Posterior vena cava (tissue), 2 donors: ENCODE measurements at regions not wholly inside any gene's neighbourhood (a gene's known extent, or its start where the extent isn't known, plus 50 kb on each side); places are given as distances from the start of the nearest gene placed in this dataset.

ENCODE experiments used
- DNase-seq: peaks from one replicate; pipeline ENCODE4 v3.0.0-alpha.2; 2020; ENCODE audit warnings: low spot score
- intact Hi-C, 2 donors: fragments of 100-400 bp; cut with DNase I; formaldehyde crosslinking; loops; one replicate each; pipeline versions ENCODE4 v1.14.1 to v1.14.2; 2022 to 2023
- donor health status: DM: yes; HTN: yes; CAD: no.
- donor health status: DM: yes; HTN: yes; CAD: no.

DNA sequence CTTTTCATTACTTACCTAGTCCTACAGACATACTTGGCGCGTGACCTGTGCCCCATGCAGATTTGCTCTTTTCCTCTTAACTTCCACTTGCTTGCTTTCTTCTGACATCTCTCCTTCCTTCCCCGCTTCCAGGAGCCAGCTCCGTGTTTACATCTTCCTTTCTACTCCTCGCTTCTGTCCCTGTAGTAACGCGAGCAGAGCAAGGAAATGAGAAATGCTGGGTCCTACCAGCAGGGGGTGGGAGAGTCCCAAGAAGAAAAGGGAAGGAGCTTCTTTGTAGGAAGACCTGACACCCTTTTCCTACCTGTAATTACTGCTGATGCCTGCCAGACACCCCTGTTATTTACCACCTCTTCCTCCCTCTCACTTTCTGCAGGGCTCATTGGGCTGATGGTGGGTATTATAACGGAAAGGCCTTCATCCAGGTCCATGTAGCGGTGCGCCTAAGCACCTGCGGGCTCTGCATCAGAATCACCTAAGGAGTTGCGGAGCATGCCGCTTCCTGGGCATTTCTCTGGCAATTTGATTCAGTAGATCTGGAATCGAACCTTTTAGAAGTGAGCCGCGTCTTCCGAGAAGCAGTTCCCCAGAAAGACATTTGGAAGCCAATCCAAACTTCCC lies 1260.8 kb upstream of the WWC1 start:
- intact Hi-C loops = no loop called here
- DNase-seq = no peak

DNA sequence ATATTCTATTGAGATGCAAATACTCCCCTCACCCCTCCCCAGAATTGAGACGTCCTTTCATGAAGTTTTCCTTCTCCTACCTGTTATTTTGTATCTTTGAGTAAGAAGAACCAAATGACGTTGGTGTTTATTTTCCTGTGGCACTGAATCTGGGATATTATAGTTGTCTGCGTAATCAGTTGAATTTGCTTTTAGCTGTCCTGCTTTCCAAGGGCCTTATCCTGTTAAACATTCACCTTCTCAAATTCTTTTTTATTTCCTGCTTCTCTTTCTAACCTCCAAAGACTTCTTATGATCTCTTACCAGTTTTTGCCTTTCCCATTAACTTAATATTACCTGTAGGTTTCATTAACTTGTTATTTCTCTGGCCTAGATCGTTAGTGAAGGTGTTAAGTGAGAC lies 1254.9 kb upstream of the WWC1 start:
- intact Hi-C loops = no loop called here
- DNase-seq = no peak

DNA sequence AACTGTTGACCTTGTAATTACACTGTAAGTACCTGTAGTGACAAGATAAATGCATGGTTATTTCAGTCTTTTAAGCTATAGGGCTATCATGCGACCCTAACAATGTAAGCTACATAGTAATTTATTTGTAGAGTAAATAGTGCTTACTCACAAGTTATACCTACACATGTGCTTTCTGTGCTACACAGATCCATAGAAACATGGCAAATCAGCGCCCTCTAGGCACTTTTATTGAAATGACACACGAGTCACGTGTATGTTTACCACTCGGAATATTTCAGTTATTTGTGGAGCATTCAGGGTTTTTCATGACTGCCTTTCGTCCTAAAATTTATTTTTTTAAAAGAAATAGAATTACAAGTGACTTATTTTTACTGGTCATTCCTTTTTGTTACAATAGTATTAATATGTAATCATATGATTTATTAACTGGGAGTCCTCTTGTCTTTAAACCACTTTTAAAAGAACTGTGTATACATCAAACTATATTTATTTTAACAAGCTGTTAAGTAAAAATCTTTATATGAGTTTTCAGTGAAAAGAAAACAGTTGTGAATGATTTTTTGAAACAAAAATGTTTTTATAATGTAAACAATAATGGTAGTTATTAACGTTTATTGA lies 1242.3 kb upstream of the WWC1 start:
- intact Hi-C loops = no loop called here
- DNase-seq = no peak

DNA sequence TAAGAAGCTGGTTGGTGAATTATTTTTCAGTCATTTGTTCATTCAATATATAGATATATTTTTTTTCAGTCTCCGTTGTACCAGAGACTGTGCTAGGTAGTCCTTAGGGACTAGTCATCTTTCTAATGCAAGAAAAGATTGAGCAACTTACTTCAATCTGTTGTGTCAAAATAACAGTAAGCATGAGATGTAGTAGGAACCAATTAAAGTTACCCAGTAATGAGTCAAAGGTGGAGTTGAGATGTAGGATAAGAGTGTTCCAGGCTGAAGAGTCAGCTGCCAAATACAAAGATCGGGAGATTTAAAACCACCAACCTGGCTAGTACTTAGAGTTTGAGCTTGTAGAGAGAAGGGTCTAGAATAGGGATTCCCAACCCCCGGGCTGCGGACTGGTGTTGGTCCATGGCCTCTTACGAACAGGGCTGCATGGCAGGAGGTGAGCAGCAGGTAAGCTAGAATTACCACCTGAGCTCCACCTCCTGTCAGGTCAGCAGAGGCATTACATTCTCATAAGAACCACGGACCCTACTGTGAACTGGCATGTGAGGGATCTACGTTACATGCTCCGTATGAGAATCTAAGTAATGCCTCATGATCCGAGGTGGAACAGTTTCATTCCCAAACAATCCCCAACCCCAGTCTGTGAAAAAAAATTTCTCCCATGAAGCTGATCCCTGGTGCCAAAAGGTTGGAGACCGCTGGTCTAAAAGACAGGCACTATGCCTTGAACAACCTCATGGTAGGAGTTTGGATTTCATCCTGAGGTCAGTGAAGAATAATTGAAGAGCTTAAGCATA lies 1241.5 kb upstream of the WWC1 start:
- intact Hi-C loops = no loop called here
- no peak for DNase-seq

DNA sequence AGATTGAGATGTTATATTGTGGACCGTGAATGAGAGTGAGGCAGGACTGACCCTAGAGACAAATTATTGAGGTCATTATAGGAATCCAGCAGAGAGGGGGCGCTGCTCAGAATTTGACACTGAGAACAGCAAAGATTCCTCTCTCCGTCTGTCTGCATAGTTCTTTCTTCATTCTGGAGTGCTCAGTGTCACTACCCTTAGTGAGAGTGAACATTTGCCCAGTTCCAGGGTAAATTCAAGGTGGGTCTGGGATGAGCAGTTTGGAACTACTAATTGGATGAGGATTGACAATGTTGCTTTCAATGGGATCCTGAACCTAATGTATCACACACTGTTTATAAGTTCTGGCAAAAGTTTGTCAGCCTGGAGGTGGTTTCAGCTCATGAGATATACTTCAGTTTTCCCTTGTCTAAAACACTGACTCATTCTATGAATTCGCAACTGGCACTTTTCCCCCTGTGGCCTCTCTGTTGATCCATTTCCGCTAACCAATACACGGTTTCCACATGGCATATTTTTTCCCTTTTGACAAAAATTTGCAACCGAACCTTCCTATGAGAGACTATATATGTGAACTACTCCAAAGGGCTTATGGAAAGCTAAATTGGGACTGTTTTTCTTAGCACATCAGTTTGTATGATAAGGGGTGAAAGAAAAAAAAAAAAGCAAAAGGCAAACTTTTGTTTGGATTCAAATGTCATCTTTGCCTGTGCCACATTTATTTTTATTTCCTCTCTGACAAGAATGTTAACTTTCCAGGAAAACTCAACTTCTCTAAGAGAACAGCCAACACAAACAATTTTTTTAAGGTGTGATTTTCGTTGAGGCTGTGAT lies 1240.7 kb upstream of the WWC1 start:
- no peak for DNase-seq
- intact Hi-C loops = no loop called here

DNA sequence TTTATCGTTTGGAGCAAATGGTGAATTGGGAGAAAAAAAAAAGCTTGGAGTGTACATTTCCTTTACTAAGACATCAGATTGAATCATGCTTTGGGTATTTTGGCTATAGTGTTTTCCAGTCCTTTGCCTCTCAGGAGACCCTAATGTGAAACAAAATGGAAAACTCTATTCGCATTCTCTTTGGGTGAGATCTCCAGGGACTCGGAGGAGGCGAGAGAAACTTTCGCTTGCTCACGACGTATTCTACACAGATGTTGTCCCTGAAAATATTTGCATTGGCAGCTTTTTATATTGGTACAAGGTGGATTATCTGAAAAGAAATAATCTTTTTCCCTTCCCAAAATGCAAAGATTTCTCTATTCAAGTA lies 1240.1 kb upstream of the WWC1 start:
- intact Hi-C loops = no loop called here
- DNase-seq = no peak

DNA sequence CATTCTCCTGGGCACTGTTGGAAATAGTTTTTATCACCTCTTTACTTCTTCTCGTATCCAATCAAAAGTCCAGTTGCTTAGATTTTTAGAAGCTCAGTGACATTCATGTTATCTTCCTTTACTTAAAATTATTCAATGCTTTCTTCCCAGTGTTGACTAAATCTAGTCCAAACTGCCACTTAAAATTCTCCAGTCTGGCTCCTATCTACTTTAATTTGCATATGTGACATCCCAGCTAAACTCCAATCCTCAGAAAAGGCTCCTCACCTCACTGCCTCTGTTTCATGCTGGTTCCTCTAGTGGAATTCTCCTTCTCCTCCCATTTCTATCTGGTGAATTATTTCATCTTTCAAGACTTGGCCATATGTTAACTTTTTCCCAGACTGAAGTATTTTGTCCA lies 1238.7 kb upstream of the WWC1 start:
- intact Hi-C loops = no loop called here
- no peak for DNase-seq

DNA sequence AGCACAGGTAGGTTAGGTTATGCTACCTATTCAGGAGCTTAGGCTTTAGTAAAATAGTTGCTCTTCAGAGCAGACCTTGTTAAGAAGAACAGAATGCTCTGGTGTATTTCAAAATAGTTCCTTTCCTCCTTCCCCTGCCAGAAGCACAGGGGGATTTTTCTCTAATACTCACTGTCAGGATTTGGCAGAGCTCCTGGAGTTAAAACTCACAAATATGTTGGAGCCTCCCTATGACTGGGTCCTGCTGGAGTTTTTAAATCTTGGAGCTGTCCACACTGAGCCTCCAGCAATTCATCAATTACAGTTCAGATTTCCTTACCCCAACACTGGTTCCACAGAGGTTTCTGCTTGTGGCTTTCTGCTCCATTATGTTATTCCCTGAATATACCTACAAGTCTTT lies 1233.8 kb upstream of the WWC1 start:
- intact Hi-C loops = no loop called here

DNA sequence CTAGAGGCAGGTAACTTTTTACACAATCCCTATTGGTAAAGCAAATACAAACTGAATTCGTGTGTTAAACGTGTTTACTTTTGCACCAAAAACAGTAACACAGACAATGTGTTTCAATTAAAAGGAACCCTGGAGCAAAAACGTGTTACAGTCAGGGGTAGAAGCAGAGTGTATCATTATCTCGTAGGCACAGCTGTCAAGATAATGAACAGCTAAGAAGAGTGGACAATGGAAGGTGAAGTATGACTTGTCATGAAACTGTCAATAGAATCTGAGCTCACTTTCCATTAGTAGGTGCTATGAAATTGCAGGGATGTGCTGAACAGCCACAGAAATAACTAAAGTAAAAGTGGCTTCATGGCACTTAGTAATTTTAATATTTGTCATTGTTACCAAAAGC lies 1229.8 kb upstream of the WWC1 start:
- DNase-seq = no peak
- intact Hi-C loops = no loop called here

More for the DNA sequence above, 1233.8 kb upstream of the WWC1 start:
- no peak for DNase-seq

DNA sequence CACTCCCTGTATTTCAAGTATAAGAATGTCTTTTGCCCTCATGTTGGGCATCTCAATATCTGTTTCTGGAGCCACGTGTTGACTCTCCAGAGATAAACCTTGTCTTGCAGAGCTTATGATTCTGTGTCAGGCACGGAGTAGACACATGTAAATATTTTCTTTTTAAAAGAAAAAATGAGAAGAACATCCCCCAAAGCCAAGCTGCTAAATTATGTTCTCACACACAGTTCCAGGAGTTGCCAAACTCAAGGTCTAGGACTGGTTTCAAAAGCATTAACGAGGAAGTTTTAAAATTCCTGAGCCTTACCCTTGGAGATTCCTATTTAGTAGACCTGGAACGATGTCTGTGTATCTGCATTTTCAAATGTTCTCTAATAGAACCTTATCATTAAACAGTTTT lies 1228.3 kb upstream of the WWC1 start:
- intact Hi-C loops = no loop called here

DNA sequence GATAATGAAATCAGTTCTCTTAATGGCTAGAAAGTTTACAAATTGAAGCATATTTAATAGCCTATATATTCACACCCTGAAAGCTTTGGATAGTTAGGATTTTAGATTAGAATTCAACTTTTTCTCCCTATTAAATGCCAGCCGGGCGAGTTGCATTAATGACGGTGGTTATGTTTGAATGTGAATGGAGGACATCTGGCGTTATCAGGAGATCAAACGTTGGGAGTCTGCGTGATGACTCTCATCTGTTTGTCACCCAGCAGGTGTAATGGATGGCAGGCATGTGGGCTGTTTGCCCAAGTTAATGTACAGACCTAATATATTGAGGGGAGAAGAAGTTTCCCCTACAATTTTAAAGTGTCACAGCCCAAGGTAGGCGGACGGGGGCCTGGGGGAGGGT lies 1227.7 kb upstream of the WWC1 start:
- intact Hi-C loops = no loop called here
- DNase-seq = no peak

More for the DNA sequence above, 1228.3 kb upstream of the WWC1 start:
- no peak for DNase-seq

DNA sequence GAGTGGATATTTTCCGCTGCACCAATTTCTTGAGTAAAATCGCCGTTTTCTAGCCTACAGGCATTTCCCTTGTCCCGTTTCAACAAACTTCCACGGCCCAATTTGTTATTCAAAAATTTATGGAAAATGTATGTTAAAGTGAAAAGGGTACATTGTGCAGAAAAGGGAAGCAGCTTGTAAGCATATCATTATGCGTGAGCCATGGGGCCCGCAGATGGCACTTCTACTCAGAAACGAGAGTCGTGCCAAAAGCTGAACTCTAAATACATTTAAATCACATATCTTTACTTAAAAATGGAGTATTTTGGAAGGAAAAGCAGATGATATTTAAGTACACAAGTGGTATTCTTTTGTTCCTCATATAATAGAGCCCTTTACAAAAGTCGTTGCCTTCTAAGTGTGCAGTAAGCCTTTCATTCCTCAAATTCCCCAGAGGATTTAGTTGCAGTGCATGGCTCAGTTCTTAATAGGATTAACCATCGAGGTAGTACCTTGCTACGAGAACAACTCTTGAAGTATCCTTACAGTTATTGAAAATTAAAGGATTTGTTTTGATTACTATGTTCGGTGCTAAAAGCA lies 1227.2 kb upstream of the WWC1 start:
- intact Hi-C loops = no loop called here
- DNase-seq = no peak

DNA sequence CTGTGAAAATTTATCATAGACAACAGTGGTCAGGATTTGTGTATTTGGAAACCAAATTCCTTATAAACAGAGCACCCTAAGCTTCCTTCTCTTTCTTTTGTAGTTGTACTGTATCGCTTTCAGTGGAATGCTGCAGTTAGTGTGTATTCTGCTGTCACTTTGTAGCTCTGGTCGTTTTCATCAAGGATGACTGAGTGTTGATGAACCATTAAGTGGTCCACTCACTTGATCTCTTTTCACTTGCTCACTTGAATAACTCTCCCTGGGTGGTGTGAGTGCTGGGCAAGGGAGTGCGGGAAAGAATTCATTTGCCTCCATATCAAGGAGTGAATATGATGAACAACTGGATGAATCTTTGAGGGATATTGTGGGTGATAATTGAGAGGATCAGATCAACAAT lies 1225.7 kb upstream of the WWC1 start:
- intact Hi-C loops = loop anchor here in 1 of 2 donors (2.0 kb wide), 1 partner anchor 41 kb away; no protein-coding TSS in a partner anchor
- DNase-seq = no peak

DNA sequence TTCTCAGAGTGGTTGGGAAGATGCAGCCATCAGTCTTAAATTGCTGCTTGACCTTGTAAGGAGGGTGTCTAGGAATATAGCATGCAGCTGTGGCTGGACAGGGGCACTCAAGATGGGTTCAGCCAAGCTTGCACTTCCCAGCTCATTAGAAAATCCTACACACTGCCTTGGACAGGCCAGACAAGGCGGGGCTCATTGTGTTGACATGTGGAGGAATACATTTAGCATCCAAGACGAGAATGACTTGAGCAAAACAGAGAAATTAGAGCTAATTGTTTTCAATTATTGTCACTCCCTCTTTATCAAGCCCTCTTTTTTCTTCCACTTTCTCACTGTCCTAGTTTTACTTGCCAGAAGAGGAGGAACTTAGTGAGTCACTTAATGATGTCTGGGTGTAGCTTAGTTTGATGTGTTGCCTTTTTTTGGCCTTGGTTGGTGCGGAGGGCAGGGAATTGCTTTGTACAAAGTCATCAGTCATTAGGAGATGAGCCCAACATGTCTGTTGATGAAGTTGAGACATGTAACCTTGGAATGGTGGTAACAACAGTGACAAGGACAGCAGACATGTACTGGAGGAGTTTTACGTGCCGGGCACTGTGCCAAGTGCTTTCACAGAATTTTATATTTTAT lies 1219.3 kb upstream of the WWC1 start:
- DNase-seq = no peak
- intact Hi-C loops = no loop called here

DNA sequence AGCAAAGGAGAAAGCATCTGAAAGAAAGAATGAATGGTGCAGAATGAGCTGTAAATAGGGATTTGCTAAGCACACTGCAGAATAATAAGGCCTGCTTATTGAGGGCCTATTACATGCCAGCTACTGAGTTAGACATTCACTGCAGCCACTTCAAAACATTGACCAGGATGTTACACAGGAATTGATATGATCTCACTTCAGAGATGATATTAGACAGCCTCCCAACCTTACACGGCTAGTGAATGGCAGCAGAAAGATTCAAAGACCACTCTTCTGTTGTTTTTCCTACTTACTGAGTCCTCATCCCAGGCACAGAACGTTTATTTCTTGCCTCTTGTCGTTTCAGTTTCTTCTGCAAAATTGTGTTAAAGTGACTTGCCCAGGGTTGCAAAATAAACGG lies 1209.9 kb upstream of the WWC1 start:
- no peak for DNase-seq

DNA sequence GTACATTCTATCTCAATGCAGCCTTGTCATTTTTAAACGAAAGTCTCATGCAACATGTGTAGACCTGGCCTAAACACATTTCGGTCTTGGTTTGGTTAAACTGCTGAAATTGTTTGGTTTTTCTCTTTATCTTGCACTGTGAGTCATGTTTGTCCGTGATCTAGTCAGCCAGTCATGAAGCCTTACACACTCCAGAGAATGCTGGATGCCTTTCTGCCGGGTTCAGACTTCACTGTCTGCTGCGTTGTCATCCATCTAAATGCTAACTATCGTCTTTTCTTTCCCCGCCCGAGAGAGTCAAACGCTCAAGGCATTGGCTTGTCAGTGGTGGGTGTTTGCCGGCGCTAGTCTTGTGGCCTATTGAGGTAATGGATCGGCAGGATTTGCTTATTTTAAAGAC lies 1194.6 kb upstream of the WWC1 start:
- no peak for DNase-seq
- intact Hi-C loops = no loop called here

More for the DNA sequence above, 1209.9 kb upstream of the WWC1 start:
- intact Hi-C loops = no loop called here

DNA sequence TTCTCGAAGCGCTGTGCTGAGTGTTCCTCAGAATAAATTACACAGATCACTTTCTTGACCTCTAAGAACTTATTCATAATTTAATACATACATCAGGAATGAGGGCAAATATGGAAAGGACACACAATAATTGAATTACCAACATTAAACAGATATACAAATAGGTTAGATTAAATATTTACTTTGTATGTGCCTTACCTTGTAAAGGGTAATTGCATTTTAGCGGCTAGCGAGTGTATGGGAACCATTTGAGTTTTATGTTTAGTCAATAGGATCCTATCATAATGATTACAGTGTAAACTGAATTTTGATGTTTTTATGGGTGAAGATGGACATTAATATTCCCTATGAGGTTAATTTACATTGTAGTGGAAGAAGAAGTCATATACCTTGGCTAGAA lies 1187.1 kb upstream of the WWC1 start:
- DNase-seq = no peak
- intact Hi-C loops = no loop called here

DNA sequence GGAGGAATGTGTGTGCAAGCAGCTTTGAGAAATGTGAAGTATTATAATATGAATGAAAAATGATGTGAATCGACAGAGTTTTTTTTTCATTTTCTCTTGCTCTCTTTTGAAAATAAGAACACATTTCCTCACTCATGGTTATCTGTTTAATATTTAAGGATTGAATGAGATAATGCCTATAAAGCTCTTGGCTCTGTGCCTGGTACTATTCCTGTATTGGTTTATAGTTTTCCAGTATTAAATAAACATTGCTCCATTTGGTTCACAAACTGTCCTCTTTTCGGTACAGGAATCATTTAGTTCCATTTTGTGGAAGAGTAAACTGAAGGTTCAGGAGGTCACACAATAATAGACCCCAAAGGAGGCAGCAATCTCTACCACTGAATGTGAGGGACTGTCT lies 1185.5 kb upstream of the WWC1 start:
- no peak for DNase-seq

DNA sequence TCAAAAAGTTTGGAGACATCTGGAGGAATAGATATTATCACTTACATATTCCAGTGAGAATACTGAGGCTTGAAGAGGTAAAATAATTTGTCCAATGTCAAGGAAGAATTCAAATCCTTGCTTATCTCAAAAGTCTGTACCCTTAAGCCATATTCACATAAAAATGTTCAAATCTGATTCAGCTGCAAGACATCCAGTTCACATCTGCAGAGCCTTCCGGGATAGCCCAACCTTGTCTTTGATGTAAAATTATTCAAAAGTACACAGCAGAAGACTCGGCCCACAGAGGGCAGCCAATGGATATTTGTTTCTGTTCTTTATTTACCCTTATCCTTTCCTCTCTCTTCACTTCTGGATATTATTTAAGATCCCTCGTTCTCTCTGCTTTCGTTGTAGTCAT lies 1183.8 kb upstream of the WWC1 start:
- no peak for DNase-seq
- intact Hi-C loops = no loop called here

More for the DNA sequence above, 1185.5 kb upstream of the WWC1 start:
- intact Hi-C loops = no loop called here
